ENCODE measurements at regions not wholly inside any gene's neighbourhood (a gene's known extent, or its start where the extent isn't known, plus 50 kb on each side); places are given as distances from the start of the nearest gene placed in this dataset.

DNA sequence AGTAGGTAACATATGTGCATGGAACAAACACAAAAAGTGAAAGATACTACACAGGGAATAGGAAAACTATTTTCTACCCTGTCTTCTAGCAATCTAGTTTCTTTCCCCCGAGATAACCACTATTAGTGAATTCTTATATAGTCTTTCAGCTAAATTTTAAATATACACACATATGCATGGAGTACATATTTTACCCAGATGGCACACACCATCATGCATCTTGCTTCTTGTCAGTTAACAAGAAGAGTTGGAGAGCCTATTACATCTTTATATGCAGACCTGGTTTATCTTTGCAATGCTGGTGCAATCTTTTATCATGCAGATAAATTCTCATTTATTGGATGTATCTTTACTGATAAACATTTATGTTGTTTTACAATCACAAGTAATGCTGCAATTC is 100.4 kb downstream of the OTOR start:
- no peak overlapping the region for H3K4me3 Mint-ChIP-seq
- Histone ChIP-seq H3K4me3 (ENCODE audit: low read length) (no peak overlapping the region), H3K27me3 (ENCODE audit: control insufficient read depth, insufficient read depth, low read length) (no peaks in the 10 kb centered on the region), H3K9me3 (ENCODE audit: control insufficient read depth, insufficient read depth, low read length) (no peaks in the 10 kb centered on the region), H3K4me1 (ENCODE audit: control insufficient read depth, insufficient read depth, low read length) (no peaks in the 10 kb centered on the region), H3K36me3 (ENCODE audit: control insufficient read depth, insufficient read depth, low read length) (no peaks in the 10 kb centered on the region), H3K27ac (ENCODE audit: low read length) (no peak overlapping the region)
- no peak for DNase-seq
- TF ChIP-seq, protein P1, sequence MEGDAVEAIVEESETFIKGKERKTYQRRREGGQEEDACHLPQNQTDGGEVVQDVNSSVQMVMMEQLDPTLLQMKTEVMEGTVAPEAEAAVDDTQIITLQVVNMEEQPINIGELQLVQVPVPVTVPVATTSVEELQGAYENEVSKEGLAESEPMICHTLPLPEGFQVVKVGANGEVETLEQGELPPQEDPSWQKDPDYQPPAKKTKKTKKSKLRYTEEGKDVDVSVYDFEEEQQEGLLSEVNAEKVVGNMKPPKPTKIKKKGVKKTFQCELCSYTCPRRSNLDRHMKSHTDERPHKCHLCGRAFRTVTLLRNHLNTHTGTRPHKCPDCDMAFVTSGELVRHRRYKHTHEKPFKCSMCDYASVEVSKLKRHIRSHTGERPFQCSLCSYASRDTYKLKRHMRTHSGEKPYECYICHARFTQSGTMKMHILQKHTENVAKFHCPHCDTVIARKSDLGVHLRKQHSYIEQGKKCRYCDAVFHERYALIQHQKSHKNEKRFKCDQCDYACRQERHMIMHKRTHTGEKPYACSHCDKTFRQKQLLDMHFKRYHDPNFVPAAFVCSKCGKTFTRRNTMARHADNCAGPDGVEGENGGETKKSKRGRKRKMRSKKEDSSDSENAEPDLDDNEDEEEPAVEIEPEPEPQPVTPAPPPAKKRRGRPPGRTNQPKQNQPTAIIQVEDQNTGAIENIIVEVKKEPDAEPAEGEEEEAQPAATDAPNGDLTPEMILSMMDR (IDR thresholded peaks at IDR 0.05), result no peak
- intact Hi-C loops (cut with micrococcal nuclease), result no loop called here
- WGBS (ENCODE audit: insufficient coverage), result 86% methylated on average over 1 of the region's 1 CpG
- H3K9me3 Mint-ChIP-seq, result peaks cover 4% of the 10 kb centered on the region in 2 donors
- no peaks in the 10 kb centered on the region for H3K4me1 Mint-ChIP-seq
- H3K27ac Mint-ChIP-seq, result no peak overlapping the region
- no peaks in the 10 kb centered on the region for H3K36me3 Mint-ChIP-seq
- H3K27me3 Mint-ChIP-seq (ENCODE audit: low read depth in 2 of 2), result no peaks in the 10 kb centered on the region
- ATAC-seq, result no peak

DNA sequence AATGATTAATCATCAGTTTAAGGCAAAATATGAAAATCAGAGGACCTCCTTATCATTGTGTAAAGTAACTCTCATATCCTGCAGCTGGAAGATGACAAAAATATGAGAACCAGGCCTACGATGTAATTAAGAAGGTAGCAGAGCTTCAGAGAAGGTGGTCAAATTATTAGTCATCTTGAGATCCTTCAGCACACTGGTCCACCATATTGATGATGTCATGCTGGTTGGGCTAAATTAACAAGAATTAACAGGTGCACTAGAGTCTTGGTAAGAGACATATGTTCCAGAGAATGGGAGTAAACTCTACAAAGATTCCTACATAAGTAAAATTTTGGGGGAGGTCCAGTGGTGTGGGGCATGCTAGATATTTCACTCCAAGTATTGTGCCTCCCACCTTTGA is 112.8 kb downstream of the OTOR start:
- H3K4me1 ChIP-seq (ENCODE audit: control insufficient read depth, insufficient read depth, low read length), result no peaks in the 10 kb centered on the region
- Mint-ChIP-seq H3K27me3 (ENCODE audit: low read depth in 2 of 2) (peaks cover 0 to 3% of the 10 kb centered on the region in 2 donors), H3K9me3 (peaks cover 4 to 14% of the 10 kb centered on the region in 2 donors), H3K4me1 (no peaks in the 10 kb centered on the region), H3K4me3 (no peak overlapping the region), H3K27ac (no peak overlapping the region), H3K36me3 (no peaks in the 10 kb centered on the region)
- ATAC-seq, result no peak
- H3K4me3 ChIP-seq (ENCODE audit: low read length), result no peak overlapping the region
- 94% methylated on average over 1 of the region's 1 CpG for WGBS (ENCODE audit: insufficient coverage)
- no peak overlapping the region for H3K27ac ChIP-seq (ENCODE audit: low read length)
- no peak for DNase-seq
- intact Hi-C loops (cut with micrococcal nuclease), result no loop called here
- no peaks in the 10 kb centered on the region for H3K9me3 ChIP-seq (ENCODE audit: control insufficient read depth, insufficient read depth, low read length)
- H3K27me3 ChIP-seq (ENCODE audit: control insufficient read depth, insufficient read depth, low read length), result no peaks in the 10 kb centered on the region
- TF ChIP-seq, protein P1 (IDR thresholded peaks at IDR 0.05), result no peak
- H3K36me3 ChIP-seq (ENCODE audit: control insufficient read depth, insufficient read depth, low read length), result no peaks in the 10 kb centered on the region

DNA sequence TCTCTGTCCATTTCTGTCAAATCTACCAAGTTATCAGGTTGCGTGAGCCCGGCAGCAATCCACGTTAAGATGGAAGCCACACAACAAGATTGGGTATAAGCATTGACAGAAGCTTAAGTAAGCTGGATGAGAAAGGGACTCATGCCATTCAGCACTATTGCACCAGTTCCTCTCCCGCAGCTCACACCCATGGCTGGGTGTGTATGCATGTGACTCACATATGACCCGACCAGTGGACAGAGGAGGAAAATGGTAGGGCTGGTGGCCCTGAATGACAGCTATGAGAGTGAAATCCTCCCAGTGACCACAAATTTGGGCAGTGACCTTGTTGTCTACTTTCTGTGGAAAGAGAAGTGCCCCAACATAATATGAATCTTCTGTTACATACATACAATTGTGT is 113.5 kb downstream of the OTOR start:
- Histone ChIP-seq H3K4me1 (ENCODE audit: control insufficient read depth, insufficient read depth, low read length) (no peaks in the 10 kb centered on the region), H3K27me3 (ENCODE audit: control insufficient read depth, insufficient read depth, low read length) (no peaks in the 10 kb centered on the region), H3K27ac (ENCODE audit: low read length) (no peak overlapping the region), H3K4me3 (ENCODE audit: low read length) (no peak overlapping the region), H3K36me3 (ENCODE audit: control insufficient read depth, insufficient read depth, low read length) (no peaks in the 10 kb centered on the region), H3K9me3 (ENCODE audit: control insufficient read depth, insufficient read depth, low read length) (no peaks in the 10 kb centered on the region)
- H3K4me1 Mint-ChIP-seq, result no peaks in the 10 kb centered on the region
- ATAC-seq (no peak), DNase-seq (no peak)
- no peaks in the 10 kb centered on the region for H3K36me3 Mint-ChIP-seq
- intact Hi-C loops (cut with micrococcal nuclease), result no loop called here
- 89% methylated on average over 5 of the region's 5 CpGs for WGBS (ENCODE audit: insufficient coverage)
- peaks cover 0 to 3% of the 10 kb centered on the region in 2 donors for H3K27me3 Mint-ChIP-seq (ENCODE audit: low read depth in 2 of 2)
- no peak overlapping the region for H3K4me3 Mint-ChIP-seq
- TF ChIP-seq, protein P1 (IDR thresholded peaks at IDR 0.05), result no peak
- no peak overlapping the region for H3K27ac Mint-ChIP-seq
- H3K9me3 Mint-ChIP-seq, result peaks cover 4 to 14% of the 10 kb centered on the region in 2 donors

GRCh38 chr20:16863303-16863702 is 115.1 kb downstream of the OTOR start:
- peaks cover 5 to 13% of the 10 kb centered on the region in 2 donors for H3K9me3 Mint-ChIP-seq
- DNase-seq (no peak), ATAC-seq (no peak)
- no peak overlapping the region for H3K27ac Mint-ChIP-seq
- H3K9me3 ChIP-seq (ENCODE audit: control insufficient read depth, insufficient read depth, low read length), result no peaks in the 10 kb centered on the region
- no peaks in the 10 kb centered on the region for H3K27me3 Mint-ChIP-seq (ENCODE audit: low read depth in 2 of 2)
- H3K4me3 ChIP-seq (ENCODE audit: low read length), result no peak overlapping the region
- no peaks in the 10 kb centered on the region for H3K4me1 Mint-ChIP-seq
- no peaks in the 10 kb centered on the region for H3K4me1 ChIP-seq (ENCODE audit: control insufficient read depth, insufficient read depth, low read length)
- intact Hi-C loops (cut with micrococcal nuclease), result no loop called here
- TF ChIP-seq, protein P1 (IDR thresholded peaks at IDR 0.05), result no peak
- H3K4me3 Mint-ChIP-seq, result no peak overlapping the region
- no peaks in the 10 kb centered on the region for H3K36me3 Mint-ChIP-seq
- WGBS (ENCODE audit: insufficient coverage), result 95% methylated on average over 1 of the region's 2 CpGs
- H3K27ac ChIP-seq (ENCODE audit: low read length), result no peak overlapping the region
- H3K27me3 ChIP-seq (ENCODE audit: control insufficient read depth, insufficient read depth, low read length), result no peaks in the 10 kb centered on the region
- H3K36me3 ChIP-seq (ENCODE audit: control insufficient read depth, insufficient read depth, low read length), result no peaks in the 10 kb centered on the region

All from natural killer cell (primary cell).